ENCODE measurements at regions not wholly inside any gene's neighbourhood (a gene's known extent, or its start where the extent isn't known, plus 50 kb on each side); places are given as distances from the start of the nearest gene placed in this dataset.

GRCh38 chr11:28673691-28674432 lies 565.7 kb downstream of the METTL15 start:
- TF ChIP-seq CTCF (IDR thresholded peaks at IDR 0.05) (no peak), POLR2A (IDR thresholded peaks at IDR 0.05) (no peak)

Data from thyroid gland (tissue), 4 donors.